ENCODE measurements at regions not wholly inside any gene's neighbourhood (a gene's known extent, or its start where the extent isn't known, plus 50 kb on each side); places are given as distances from the start of the nearest gene placed in this dataset.

- H3K4me3 ChIP-seq, result no peak overlapping the region
- no peak overlapping the region for H3K4me2 ChIP-seq
- no peaks in the 10 kb centered on the region for H3K9me3 Mint-ChIP-seq
- H3K4me1 ChIP-seq (ENCODE audit: insufficient read depth), result no peaks in the 10 kb centered on the region
- TF ChIP-seq REST (IDR thresholded peaks at IDR 0.05; ENCODE audit: unreplicated experiment) (no peak), JUNB (IDR thresholded peaks at IDR 0.05; ENCODE audit: unreplicated experiment) (no peak), ETS1 (IDR thresholded peaks at IDR 0.05) (no peak)
- H4K20me1 ChIP-seq (replicated peaks; ENCODE audit: insufficient read depth), result no peaks in the 10 kb centered on the region
- DNase-seq (ENCODE audit: low spot score) (no peak), ATAC-seq (no peak)
- no peaks in the 10 kb centered on the region for H3F3A ChIP-seq (replicated peaks; ENCODE audit: low read depth)
- H3K79me2 ChIP-seq (replicated peaks; ENCODE audit: insufficient read depth), result no peaks in the 10 kb centered on the region
- H3K36me3 ChIP-seq (ENCODE audit: insufficient read depth), result no peaks in the 10 kb centered on the region; the same call in 1 of the 2 replicates
- no peak overlapping the region for H3K4me3 Mint-ChIP-seq
- H3K36me3 Mint-ChIP-seq (ENCODE audit: low read depth), result peaks cover 34% of the 10 kb centered on the region
- no peak overlapping the region for H3K27ac Mint-ChIP-seq
- no peak overlapping the region for H3K27ac ChIP-seq (ENCODE audit: low read depth)
- no peaks in the 10 kb centered on the region for H3K27me3 ChIP-seq (ENCODE audit: insufficient read depth)
- H3K9me2 ChIP-seq (ENCODE audit: insufficient read depth), result peaks cover 14% of the 10 kb centered on the region
- H3K27me3 Mint-ChIP-seq (ENCODE audit: insufficient read depth, low read depth, poor library complexity), result peaks cover 6% of the 10 kb centered on the region
- no peaks in the 10 kb centered on the region for H3K4me1 Mint-ChIP-seq
- no peak overlapping the region for H2AFZ ChIP-seq
Measured at GRCh38 chr22:25487508-25487907, 77.0 kb upstream of the GRK3 start.

- no peaks in the 10 kb centered on the region for H3F3A ChIP-seq (replicated peaks; ENCODE audit: low read depth)
- Mint-ChIP-seq H3K27ac (no peak overlapping the region), H3K4me1 (no peaks in the 10 kb centered on the region), H3K4me3 (no peak overlapping the region), H3K36me3 (ENCODE audit: low read depth) (peaks cover 32% of the 10 kb centered on the region), H3K9me3 (no peaks in the 10 kb centered on the region), H3K27me3 (ENCODE audit: insufficient read depth, low read depth, poor library complexity) (peaks cover 6% of the 10 kb centered on the region)
- no peak overlapping the region for H3K4me3 ChIP-seq
- no peaks in the 10 kb centered on the region for H4K20me1 ChIP-seq (replicated peaks; ENCODE audit: insufficient read depth)
- DNase-seq (ENCODE audit: low spot score), result no peak
- H3K9me2 ChIP-seq (ENCODE audit: insufficient read depth), result peaks cover 14% of the 10 kb centered on the region
- no peaks in the 10 kb centered on the region for H3K4me1 ChIP-seq (ENCODE audit: insufficient read depth)
- TF ChIP-seq REST (IDR thresholded peaks at IDR 0.05; ENCODE audit: unreplicated experiment), result no peak
- no peak overlapping the region for H3K27ac ChIP-seq (ENCODE audit: low read depth)
- ATAC-seq, result no peak
- H3K27me3 ChIP-seq (ENCODE audit: insufficient read depth), result no peaks in the 10 kb centered on the region
- H3K36me3 ChIP-seq (ENCODE audit: insufficient read depth), result no peaks in the 10 kb centered on the region; the same call in 1 of the 2 replicates
- no peak overlapping the region for H2AFZ ChIP-seq
- H3K4me2 ChIP-seq, result no peak overlapping the region
- H3K79me2 ChIP-seq (replicated peaks; ENCODE audit: insufficient read depth), result no peaks in the 10 kb centered on the region
Measured at GRCh38 chr22:25488244-25489020, 76.0 kb upstream of the GRK3 start.

Measured in GM23338 (cell line).